DND-41 (cell line): ENCODE measurements at regions not wholly inside any gene's neighbourhood (a gene's known extent, or its start where the extent isn't known, plus 50 kb on each side); places are given as distances from the start of the nearest gene placed in this dataset.

ENCODE experiments used
- CTCF ChIP-seq: IDR thresholded peaks from 2 replicates; pipeline ENCODE4 v1.5.1; 2012; ENCODE audit warnings: borderline replicate concordance, low read length, moderate library complexity, mild to moderate bottlenecking; ENCODE audit not compliant: poor library complexity, severe bottlenecking; ENCODE audit errors: extremely low read depth
- EZH2 ChIP-seq: IDR thresholded peaks from 3 replicates; pipeline ENCODE4 v1.6.1; 2012; ENCODE audit warnings: borderline replicate concordance, low read depth, mild to moderate bottlenecking, moderate library complexity, low read length, inconsistent platforms; ENCODE audit not compliant: severe bottlenecking

GRCh38 chr11:22928207-22928917 is 68.1 kb upstream of the CCDC179 start:
- TF ChIP-seq CTCF: no peak
- no peak for TF ChIP-seq EZH2
